Activated CD4-positive, alpha-beta T cell treated with anti-CD3 and anti-CD28 coated beads, Interleukin-10, Interleukin-2, amounts not matched to agents 100 ng/mL and 50 ng/mL, durations not matched to agents 16 hours and 8 hours (primary cell): ENCODE measurements at regions not wholly inside any gene's neighbourhood (a gene's known extent, or its start where the extent isn't known, plus 50 kb on each side); places are given as distances from the start of the nearest gene placed in this dataset.

Experiments
- DNase-seq: peaks from one replicate; pipeline ENCODE4 v3.0.0-alpha.2; 2020

DNA sequence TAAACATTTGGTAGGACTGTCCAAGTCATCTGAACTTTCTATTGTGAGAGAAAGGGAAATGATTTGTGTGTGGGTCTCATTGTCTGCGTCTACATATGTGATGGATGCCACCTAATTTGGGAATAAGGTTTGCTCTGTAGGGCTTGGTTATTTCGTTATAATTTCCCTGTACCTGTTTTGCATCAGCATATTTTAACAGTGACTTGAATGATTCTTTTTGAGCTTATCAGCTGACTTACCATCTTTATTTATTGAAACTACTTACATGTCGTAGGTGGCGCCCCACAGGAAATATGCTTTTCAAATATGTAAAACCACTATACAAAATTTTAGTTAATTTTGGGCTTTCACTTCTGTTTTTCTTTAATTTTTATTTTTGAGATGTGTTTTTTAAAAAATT is 56.5 kb upstream of the BCAT1 start:
- DNase-seq, result no peak

- DNase-seq, result no peak
Measured at GRCh38 chr12:25004447-25004846, 55.5 kb upstream of the BCAT1 start.

GRCh38 chr12:25001311-25001710 is 52.4 kb upstream of the BCAT1 start:
- no peak for DNase-seq
